Liver (tissue), 7 donors: ENCODE measurements at regions not wholly inside any gene's neighbourhood (a gene's known extent, or its start where the extent isn't known, plus 50 kb on each side); places are given as distances from the start of the nearest gene placed in this dataset.

Experiments used
- DNase-seq: peaks from one replicate; pipeline ENCODE4 v3.0.0-alpha.2; 2017; ENCODE audit warnings: low spot score
- H3K27ac ChIP-seq, 2 donors: one replicate each; pipeline ENCODE4 v1.7.0; 2013; ENCODE audit warnings: inconsistent platforms in 2 of 2, low read length in 2 of 2, control low read depth in 1 of 2, low read depth in 1 of 2, mild to moderate bottlenecking in 1 of 2
- H3K27me3 ChIP-seq, 4 donors: one replicate each; pipeline versions ENCODE4 v1.6.1 to v1.7.0; 2013; ENCODE audit warnings: low read length in 3 of 4, inconsistent platforms in 1 of 4, mild to moderate bottlenecking in 1 of 4, moderate library complexity in 1 of 4; ENCODE audit not compliant: control insufficient read depth in 4 of 4, insufficient read depth in 4 of 4
- H3K36me3 ChIP-seq, 4 donors: one replicate each; pipeline versions ENCODE4 v1.6.1 to v1.7.0; 2013; ENCODE audit warnings: low read length in 3 of 4, mild to moderate bottlenecking in 3 of 4, low read depth in 1 of 4, moderate library complexity in 1 of 4; ENCODE audit not compliant: control insufficient read depth in 4 of 4, insufficient read depth in 3 of 4
- H3K4me1 ChIP-seq, 4 donors: one replicate each; pipeline versions ENCODE4 v1.6.1 to v1.7.0; 2013; ENCODE audit warnings: low read length in 3 of 4, mild to moderate bottlenecking in 3 of 4, moderate library complexity in 1 of 4; ENCODE audit not compliant: control insufficient read depth in 4 of 4, insufficient read depth in 4 of 4
- H3K4me3 ChIP-seq, 3 donors: one replicate each; pipeline versions ENCODE4 v1.6.1 to v1.7.0; 2013; ENCODE audit warnings: low read length in 3 of 3, control low read depth in 1 of 3, low read depth in 1 of 3, mild to moderate bottlenecking in 1 of 3
- H3K9ac ChIP-seq, 2 donors: one replicate each; pipeline ENCODE4 v1.7.0; 2013; ENCODE audit warnings: low read length in 2 of 2, mild to moderate bottlenecking in 2 of 2, moderate library complexity in 2 of 2, control low read depth in 1 of 2, low read depth in 1 of 2
- H3K9me3 ChIP-seq, 4 donors: one replicate each; pipeline versions ENCODE4 v1.6.1 to v1.7.0; 2013; ENCODE audit warnings: low read length in 3 of 4; ENCODE audit not compliant: control insufficient read depth in 4 of 4
- EGR1 ChIP-seq, 2 donors: IDR thresholded peaks; 2 replicates each; pipeline ENCODE4 v1.6.1; 2016 to 2018; ENCODE audit warnings: antibody characterized with exemption in 2 of 2, low read depth in 2 of 2
- FOXA2 ChIP-seq: IDR thresholded peaks from 2 replicates; pipeline ENCODE4 v1.6.1; 2016; ENCODE audit warnings: antibody characterized with exemption
- GABPA ChIP-seq, 2 donors: IDR thresholded peaks in 1 of 2; conservative IDR thresholded peaks in 1 of 2; 2 replicates each; pipeline ENCODE4 v1.6.1; 2016; ENCODE audit warnings: antibody characterized with exemption in 2 of 2, mild to moderate bottlenecking in 1 of 2, moderate library complexity in 1 of 2
- HNF4A ChIP-seq, 2 donors: conservative IDR thresholded peaks; 2 replicates each; pipeline ENCODE4 v1.6.1; 2016; ENCODE audit warnings: antibody characterized with exemption in 2 of 2, mild to moderate bottlenecking in 2 of 2
- HNF4G ChIP-seq: IDR thresholded peaks from 2 replicates; pipeline ENCODE4 v1.6.1; 2016; ENCODE audit warnings: antibody characterized with exemption
- JUND ChIP-seq, 2 donors: IDR thresholded peaks; 2 replicates each; pipeline ENCODE4 v1.6.1; 2016; ENCODE audit warnings: antibody characterized with exemption in 2 of 2
- NR2F2 ChIP-seq: IDR thresholded peaks from 2 replicates; pipeline ENCODE4 v1.6.1; 2016; ENCODE audit warnings: antibody characterized with exemption
- TAF1 ChIP-seq: conservative IDR thresholded peaks from 2 replicates; pipeline ENCODE4 v1.6.1; 2016; ENCODE audit warnings: antibody characterized with exemption, mild to moderate bottlenecking
- WGBS: extraction: QIAGEN DNeasy Blood & Tissue Kit; methylation state at CpG from one replicate; pipeline ENCODE4 v1.1.7; 2013; 5-methylcytosine and 5-hydroxymethylcytosine counted together
- TF ChIP-seq, protein P1 (sequence below): IDR thresholded peaks from 2 replicates; pipeline ENCODE4 v1.6.1; 2016; ENCODE audit warnings: antibody characterized with exemption
- TF ChIP-seq, protein P2 (sequence below): IDR thresholded peaks from 2 replicates; pipeline ENCODE4 v1.6.1; 2016; ENCODE audit warnings: antibody characterized with exemption, mild to moderate bottlenecking
- TF ChIP-seq, protein P3 (sequence below): IDR thresholded peaks from 2 replicates; pipeline ENCODE4 v1.6.1; 2016; ENCODE audit warnings: antibody characterized with exemption
- TF ChIP-seq, protein P4 (sequence below): IDR thresholded peaks from 2 replicates; pipeline ENCODE4 v1.6.1; 2016; ENCODE audit warnings: antibody characterized with exemption
- donor health status: healthy.
- donor health status: healthy.
- donor health status: healthy.
- donor health status: healthy.

DNA sequence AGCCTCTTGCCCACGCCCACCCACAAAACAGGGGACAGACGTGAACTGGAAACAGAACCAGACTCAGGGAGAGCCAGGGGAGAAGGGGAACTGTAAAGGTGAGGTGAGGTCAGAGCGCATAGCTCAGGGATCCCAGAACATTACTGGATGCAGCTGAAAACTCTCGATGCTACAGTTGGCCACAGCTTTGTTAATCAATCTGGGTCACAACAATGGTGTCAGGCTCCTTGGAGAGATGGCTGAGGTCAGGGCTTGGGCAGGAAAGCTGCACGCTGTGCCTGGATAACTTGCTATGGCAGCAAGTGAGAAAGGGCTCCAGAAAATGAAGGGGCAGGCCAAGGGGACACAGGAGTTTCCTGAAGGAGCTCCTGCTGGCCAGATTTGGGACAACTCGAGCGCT, 263.3 kb downstream of the TFCP2L1 start:
- no peak overlapping the region for H3K9ac ChIP-seq
- 72% methylated on average over 7 of the region's 7 CpGs for WGBS
- no peaks in the 10 kb centered on the region for H3K9me3 ChIP-seq
- no peak overlapping the region for H3K27ac ChIP-seq
- DNase-seq = peak; percentile 23
- TF ChIP-seq, protein P1, sequence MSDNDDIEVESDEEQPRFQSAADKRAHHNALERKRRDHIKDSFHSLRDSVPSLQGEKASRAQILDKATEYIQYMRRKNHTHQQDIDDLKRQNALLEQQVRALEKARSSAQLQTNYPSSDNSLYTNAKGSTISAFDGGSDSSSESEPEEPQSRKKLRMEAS = no peak
- TF ChIP-seq NR2F2 (no peak), TAF1 (no peak)
- TF ChIP-seq, protein P2, sequence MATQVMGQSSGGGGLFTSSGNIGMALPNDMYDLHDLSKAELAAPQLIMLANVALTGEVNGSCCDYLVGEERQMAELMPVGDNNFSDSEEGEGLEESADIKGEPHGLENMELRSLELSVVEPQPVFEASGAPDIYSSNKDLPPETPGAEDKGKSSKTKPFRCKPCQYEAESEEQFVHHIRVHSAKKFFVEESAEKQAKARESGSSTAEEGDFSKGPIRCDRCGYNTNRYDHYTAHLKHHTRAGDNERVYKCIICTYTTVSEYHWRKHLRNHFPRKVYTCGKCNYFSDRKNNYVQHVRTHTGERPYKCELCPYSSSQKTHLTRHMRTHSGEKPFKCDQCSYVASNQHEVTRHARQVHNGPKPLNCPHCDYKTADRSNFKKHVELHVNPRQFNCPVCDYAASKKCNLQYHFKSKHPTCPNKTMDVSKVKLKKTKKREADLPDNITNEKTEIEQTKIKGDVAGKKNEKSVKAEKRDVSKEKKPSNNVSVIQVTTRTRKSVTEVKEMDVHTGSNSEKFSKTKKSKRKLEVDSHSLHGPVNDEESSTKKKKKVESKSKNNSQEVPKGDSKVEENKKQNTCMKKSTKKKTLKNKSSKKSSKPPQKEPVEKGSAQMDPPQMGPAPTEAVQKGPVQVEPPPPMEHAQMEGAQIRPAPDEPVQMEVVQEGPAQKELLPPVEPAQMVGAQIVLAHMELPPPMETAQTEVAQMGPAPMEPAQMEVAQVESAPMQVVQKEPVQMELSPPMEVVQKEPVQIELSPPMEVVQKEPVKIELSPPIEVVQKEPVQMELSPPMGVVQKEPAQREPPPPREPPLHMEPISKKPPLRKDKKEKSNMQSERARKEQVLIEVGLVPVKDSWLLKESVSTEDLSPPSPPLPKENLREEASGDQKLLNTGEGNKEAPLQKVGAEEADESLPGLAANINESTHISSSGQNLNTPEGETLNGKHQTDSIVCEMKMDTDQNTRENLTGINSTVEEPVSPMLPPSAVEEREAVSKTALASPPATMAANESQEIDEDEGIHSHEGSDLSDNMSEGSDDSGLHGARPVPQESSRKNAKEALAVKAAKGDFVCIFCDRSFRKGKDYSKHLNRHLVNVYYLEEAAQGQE = no peak
- H3K36me3 ChIP-seq = no peaks in the 10 kb centered on the region
- peaks cover 0 to 4% (median 1%) of the 10 kb centered on the region in 4 donors for H3K27me3 ChIP-seq
- no peaks in the 10 kb centered on the region for H3K4me1 ChIP-seq
- no peak overlapping the region for H3K4me3 ChIP-seq

DNA sequence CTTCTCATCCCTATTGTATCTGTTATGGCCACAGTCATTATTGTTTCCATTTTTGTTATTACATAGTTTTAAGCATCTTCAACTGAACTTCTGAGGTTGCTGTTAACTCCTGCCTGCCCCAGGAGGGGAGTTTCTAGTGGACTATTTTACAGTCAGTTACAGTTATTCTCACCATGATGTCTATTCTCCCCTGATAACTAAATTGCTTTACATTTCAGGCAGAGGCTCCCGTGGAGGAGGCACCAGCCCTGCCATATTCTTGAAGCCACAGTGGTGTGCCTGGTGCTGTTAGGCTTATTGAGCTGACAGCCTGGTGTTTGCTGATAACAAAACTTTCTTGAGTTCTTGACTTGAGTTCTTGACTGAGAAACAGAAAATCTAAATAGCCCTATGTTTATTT, 256.4 kb downstream of the TFCP2L1 start:
- TF ChIP-seq, protein P3, sequence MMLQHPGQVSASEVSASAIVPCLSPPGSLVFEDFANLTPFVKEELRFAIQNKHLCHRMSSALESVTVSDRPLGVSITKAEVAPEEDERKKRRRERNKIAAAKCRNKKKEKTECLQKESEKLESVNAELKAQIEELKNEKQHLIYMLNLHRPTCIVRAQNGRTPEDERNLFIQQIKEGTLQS = no peak
- TF ChIP-seq, protein P4, sequence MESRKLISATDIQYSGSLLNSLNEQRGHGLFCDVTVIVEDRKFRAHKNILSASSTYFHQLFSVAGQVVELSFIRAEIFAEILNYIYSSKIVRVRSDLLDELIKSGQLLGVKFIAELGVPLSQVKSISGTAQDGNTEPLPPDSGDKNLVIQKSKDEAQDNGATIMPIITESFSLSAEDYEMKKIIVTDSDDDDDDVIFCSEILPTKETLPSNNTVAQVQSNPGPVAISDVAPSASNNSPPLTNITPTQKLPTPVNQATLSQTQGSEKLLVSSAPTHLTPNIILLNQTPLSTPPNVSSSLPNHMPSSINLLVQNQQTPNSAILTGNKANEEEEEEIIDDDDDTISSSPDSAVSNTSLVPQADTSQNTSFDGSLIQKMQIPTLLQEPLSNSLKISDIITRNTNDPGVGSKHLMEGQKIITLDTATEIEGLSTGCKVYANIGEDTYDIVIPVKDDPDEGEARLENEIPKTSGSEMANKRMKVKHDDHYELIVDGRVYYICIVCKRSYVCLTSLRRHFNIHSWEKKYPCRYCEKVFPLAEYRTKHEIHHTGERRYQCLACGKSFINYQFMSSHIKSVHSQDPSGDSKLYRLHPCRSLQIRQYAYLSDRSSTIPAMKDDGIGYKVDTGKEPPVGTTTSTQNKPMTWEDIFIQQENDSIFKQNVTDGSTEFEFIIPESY = no peak
- no peak for TF ChIP-seq TAF1
- TF ChIP-seq JUND (IDR thresholded peaks at IDR 0.05) = no peak
- no peak for TF ChIP-seq GABPA (IDR thresholded peaks at IDR 0.05 in 1 of 2, conservative IDR thresholded peaks at IDR 0.05 in 1 of 2)
- no peak for TF ChIP-seq FOXA2
- TF ChIP-seq HNF4G = no peak
- TF ChIP-seq, protein P2 = no peak
- no peak for TF ChIP-seq HNF4A (conservative IDR thresholded peaks at IDR 0.05)
- TF ChIP-seq EGR1 (IDR thresholded peaks at IDR 0.05; ENCODE audit: low read depth in 2 of 2) = no peak
- Histone ChIP-seq H3K27ac (no peak overlapping the region), H3K9ac (no peak overlapping the region), H3K9me3 (no peaks in the 10 kb centered on the region), H3K4me1 (no peaks in the 10 kb centered on the region), H3K27me3 (no peaks in the 10 kb centered on the region), H3K36me3 (no peaks in the 10 kb centered on the region), H3K4me3 (no peak overlapping the region)
- 52% methylated on average over 1 of the region's 1 CpG for WGBS
- DNase-seq = peak; percentile 21
